SIG-M5 treated with dmso at 0.1 percent for 504 hours (cell line): ENCODE measurements at regions not wholly inside any gene's neighbourhood (a gene's known extent, or its start where the extent isn't known, plus 50 kb on each side); places are given as distances from the start of the nearest gene placed in this dataset.
A peak's percentile ranks its signal among the peaks of the same experiment; 100 is the strongest.

Source experiments
- DNase-seq: peaks from one replicate; lab custom pipeline; 2025; ENCODE audit not compliant: unreplicated experiment; lab: John Stamatoyannopoulos, UW

DNA sequence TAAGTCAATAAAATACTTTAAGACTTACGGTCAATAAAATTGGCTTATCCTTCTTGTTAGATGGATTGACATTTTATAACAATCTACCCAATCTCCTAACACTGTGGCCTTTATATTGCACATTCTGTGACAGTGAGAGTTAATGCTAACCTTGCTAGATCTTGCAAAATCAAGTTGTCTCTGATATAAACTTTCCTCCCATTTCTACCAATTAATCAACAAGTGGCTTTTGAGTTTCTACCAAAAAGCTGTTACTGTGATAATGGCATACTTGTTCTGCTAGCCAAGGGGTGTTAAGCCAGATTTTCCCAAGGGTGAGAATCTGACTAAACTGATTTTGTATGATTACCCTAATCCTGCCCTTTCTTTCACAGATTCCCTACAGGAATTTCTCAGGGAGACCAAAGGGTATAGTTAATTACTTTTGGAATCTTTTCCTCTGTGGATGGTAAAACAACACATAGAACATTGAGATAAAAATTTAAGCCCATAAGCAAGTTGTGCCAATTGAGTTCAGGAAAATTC, 174.1 kb upstream of the SUCLG2 start:
- DNase-seq: no peak

DNA sequence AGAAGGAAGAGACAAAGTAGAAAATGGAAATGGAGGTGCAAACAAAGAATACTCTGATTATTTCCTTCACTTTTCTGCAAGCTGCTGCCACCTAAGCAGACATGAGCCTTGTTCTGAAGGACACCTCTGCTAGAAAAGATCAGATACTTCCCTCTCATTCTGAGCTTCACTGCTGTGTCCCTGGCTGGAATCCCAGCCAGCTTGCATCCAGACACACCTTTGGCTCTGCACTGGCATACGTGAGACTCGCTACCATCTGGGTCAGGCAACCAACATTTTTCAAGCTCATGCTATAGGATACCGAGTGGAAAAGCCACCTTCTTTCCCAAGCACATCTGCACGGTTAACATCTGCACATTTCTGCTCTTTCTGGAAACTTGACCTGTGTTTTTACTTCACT, 166.7 kb upstream of the SUCLG2 start:
- DNase-seq: no peak

DNA sequence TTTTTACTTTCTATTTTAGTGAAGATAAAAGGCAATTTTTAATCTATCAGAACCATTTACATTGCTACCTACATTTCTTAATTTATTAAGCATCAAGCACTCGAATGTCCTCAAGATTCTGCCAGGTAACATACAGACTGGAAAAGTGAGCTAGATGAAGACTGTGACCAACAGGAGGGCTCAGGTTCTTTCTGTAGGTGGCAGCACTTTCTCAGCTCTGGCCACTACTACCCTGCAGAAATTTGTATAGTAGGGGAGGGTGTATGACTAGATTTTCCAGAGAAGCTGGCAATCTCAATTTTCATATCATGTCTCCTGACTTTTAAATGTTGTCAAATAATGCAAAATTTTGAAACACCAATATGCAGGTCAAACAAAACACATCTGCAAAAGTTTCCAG, 165.0 kb upstream of the SUCLG2 start:
- DNase-seq: no peak

DNA sequence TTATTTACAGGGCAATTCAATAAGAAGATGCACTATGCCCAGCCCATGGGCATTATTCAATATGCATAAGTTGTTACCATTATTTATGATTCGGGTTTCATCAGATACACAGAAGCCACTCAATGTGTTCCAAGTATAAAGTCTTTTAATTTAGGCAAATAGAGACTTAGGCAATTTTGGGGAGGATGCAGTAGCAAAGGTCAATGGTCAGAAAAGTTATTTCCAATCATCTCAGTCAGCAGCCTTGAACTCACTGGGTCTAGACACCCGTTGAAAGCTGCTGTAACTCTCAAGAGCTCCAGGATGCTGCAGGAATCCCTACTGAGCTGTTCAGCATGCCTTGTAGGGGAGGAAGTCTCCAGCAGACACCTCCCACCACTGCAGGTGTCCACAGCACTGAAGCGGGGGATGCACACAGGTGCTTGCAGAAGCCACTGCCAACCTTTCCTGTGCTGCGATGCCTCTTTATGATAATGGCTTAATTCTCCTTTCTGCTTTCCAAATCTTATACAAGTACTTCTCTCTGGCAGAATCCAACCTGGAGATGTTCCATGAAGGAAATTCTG, 155.0 kb upstream of the SUCLG2 start:
- no peak for DNase-seq

DNA sequence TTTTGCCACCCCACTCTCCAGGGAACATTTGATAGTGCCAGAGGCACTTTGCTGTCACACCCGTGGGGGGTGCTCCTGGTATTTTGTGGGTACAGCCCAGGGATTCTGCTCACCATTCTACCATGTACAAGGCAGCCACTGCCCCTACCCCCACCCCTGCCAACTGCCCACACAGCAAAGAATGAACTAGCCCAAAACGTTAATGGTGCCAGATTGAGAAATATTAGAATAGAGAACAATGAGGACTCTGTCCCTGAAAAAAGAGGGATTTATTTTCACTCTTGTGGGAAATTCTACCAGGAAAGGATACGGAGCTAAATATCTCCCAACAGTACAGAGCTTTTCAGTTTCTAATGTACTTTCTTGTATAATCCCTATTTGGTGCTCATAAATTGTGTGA, 154.5 kb upstream of the SUCLG2 start:
- no peak for DNase-seq

DNA sequence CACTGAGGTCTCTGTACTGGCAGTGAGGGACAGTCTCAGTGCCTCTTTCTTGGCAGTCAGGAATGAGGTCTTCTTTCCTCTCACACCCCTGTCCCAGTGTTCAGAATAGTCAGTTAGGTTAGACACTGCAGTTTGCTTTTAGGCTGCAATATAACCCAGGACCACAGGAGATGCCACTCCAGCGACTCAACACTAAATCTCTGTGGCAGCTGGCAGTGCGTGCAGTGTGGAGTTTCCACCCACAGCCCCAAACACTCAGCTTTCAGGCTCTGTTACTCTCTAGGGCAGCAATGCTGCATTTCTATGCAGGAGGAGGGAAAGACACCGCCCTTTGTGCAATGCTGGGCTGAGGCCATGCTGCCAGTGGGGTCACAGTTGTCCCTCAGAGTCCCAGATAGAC, 150.2 kb upstream of the SUCLG2 start:
- no peak for DNase-seq

DNA sequence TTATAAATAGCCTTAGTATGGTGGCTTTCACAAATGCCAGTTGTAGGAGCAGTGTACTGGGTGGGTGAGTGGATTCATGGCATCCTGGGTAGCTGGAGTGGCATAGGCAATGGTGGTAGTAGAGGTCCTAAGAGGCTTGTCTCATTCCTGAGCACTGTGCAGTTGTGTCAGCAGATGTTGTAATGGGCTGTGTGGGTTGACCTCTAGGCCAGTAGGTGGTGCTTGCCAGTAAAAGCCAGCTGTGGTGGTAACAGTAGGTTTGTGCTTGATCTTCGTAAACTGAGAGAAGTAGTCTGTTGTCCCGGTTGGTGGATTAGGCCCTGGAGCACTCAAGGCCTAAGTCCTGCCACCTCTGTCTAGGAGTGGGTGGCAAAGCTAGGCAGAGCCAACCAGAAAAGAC, 149.7 kb upstream of the SUCLG2 start:
- no peak for DNase-seq

DNA sequence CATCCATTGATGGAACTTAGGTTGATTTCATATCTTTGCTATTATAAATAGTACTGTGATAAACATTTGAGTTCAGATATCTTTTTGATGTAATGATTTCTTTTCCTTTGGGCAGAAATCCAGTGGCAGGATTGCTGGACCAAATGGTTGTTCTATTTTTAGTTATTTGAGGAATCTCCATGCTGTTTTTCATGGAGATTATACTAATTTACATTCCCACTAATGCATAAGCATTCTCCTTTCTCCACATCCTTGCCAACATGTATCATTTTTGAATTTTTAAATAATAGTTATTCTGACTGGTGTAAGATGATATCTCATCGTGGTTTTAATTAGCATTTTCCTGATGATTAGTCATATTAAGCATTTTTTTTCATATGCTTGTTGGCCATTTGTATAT, 144.0 kb upstream of the SUCLG2 start:
- no peak for DNase-seq

DNA sequence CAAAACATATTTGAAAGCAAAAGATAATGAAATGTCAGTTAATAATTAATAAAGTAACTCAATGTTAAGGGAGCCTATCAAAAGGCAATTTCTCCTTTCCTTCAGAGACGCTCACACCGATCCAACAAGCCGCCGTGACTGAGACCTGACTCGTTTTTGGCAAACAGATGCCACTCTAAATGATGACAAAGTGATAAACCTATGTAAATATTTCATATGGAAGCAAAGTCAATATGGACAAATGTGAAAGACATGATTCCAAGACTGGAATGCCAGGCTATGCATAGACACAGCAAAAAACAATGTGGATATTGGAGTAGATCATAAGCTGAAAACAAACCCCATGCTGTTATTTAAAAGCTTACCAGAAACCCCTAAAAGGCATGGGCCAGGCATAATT, 137.2 kb upstream of the SUCLG2 start:
- DNase-seq: no peak

DNA sequence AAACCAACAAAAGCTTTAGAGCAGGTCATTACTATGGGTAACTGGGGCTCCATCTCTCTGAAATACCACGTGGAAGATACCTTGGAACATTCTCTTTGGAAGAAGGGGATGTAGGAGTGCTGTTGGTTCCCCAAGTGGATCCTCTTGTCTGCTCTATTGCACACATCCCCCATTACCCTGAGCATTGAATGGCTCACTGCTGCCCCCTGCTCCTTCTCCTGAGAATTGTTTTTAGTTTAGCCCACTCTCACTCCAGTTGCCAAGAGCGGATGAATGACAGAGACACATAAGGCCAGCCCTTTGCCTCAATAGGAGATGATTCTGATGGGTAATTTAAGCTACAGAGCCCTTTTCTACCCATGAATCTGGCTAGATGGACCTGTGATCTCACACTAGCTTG, 135.6 kb upstream of the SUCLG2 start:
- peak; percentile 40 for DNase-seq

DNA sequence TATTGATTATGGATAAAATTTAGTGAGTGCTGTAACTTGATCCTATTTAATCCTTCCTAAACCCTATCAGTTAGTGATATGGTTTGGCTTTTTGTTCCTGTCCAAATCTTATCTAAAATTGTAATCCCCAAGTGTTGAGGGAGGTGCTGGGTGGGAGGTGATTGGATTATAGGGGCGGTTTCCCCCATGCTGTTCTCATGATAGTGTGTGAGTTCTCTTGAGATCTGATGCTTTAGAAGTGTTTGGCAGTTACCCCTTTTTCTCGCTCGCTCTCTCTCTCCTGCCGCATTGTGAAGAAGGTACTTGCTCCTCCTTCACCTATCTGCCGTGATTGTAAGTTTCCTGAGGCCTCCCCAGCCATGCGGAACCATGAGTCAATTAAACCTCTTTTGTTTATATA, 134.0 kb upstream of the SUCLG2 start:
- no peak for DNase-seq

DNA sequence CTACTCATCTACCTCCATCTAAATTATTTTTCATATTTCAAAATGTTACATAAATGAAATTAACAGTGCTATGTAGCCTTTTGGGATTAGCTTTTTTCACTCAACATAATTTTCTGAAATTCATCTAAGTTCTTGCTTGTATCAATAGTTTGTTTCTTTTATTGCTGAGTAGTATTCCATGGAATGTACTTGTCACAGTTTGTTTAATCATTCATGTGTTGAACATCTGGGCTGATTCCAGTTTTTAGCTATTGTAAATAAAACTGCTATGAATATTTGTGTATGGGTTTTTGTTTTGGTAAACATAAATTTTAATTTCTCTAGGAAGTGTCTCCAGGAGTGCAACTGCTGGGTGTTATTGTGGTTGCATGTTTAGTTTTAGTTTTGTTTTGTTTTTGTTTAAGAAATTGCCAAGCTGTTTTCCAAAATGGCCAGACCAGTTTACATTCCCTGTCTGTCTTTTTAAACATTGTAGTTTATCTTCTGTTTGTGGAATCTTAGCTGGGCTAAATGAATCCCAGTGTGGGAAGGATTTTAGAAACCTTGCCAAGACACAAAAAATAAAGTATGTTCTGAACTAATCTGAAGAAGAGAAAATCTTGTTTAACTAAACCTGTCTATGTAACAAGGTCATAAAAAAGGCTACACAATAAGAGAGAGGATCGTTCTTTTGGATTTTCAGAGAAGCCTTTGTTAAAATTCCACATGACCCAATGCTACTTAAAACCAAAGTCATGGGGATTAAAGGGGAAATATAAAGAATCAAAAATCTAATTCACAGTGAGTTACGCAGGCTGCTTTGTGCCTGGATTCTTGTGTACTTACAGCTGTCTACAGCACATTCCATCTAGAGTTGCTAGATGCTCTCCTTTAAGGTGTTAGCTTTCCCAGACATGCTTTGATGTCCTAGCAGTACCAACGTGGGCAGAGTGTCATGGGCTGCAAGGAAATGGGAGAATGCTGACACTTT, 129.2 kb upstream of the SUCLG2 start:
- no peak for DNase-seq

DNA sequence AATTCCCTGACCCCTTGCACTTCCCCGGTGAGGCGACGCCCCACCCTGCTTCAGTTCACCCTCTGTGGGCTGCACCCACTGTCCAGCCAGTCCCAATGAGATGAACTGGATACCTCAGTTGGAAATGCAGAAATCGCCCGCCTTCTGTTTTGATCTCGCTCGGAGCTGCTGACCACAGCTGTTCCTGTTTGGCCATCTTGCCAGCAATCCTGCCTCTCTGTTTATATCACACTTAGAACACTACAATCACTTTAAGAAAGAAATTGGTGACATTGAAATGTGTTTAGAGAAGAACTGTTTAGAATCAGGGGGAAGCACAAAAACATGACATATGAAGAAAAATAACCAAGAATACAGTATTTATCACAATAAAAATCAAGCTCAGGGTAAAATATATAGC, 127.5 kb upstream of the SUCLG2 start:
- DNase-seq: no peak

DNA sequence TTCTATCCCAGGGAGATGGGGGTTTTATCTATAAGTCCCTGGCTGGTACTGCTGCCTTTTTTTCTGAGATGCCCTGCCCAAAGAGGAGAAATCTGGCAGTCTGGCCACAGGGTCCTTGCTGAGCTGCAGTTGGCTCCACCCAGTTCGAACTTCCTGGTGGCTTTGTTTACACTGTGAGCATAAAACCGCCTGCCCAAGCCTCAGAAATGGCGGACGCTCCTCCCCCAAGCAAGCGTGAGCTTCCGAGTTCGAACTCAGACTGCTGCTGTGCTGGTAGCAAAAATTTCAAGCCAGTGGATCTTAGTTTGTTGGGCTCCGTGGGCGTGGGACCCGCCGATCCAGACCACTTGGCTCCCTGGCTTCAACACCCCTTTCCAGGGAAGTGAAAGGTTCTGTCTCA, 126.8 kb upstream of the SUCLG2 start:
- no peak for DNase-seq

DNA sequence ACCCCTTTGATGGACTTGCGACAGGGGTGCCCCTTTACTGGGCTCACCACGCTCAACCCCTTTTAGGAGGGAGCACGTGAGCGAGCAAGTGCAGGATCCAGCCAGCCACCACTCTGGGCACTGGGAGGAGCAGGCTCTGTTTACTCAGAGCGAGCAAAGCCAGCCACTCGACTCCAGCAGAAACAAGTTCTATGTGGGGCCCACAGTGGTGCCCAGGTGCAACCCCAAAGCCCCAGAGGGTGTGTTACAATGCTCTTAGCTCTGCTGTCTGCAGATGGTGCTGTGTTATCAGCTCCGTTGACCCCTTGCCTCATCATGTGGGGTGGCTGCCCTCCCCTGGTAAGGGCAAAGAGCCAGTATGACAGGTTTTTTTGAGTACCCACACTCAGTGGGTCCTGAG, 120.3 kb upstream of the SUCLG2 start:
- no peak for DNase-seq

DNA sequence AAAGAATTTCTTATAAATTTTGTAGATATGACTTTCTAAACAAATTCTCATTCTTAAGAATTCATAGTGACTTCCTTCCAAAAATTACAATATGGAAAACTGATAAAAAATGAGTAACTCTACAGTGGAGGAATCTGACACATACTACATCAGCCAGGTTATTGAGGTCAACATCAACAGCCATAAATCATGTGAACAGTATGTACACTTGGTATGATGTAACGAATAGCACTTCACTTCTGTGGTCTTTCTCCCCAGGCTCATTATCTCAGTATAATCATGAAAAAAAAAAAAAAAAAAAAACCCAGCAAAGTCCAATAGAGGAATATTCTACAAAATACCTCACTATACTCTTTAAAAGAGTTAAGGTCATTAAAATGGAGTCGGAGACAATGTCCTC, 111.2 kb upstream of the SUCLG2 start:
- no peak for DNase-seq

DNA sequence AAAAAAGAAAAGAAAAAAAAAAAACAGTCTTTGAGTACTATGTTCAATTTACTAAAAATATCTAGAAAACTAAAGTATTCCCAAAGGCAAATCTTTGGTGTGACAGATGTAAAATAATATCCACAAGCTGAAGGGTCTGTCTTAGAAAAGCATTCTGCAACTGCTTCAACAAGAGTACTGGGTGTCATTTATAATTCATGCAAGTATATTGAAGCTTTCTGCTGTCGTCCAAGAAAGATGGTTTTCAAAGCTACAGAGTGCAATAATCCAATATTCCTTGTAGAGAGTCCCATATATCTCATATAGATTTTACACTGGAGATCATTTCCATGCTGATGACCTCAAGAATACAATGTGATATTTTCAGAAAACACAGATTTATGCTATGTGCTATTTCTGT, 90.9 kb upstream of the SUCLG2 start:
- no peak for DNase-seq

DNA sequence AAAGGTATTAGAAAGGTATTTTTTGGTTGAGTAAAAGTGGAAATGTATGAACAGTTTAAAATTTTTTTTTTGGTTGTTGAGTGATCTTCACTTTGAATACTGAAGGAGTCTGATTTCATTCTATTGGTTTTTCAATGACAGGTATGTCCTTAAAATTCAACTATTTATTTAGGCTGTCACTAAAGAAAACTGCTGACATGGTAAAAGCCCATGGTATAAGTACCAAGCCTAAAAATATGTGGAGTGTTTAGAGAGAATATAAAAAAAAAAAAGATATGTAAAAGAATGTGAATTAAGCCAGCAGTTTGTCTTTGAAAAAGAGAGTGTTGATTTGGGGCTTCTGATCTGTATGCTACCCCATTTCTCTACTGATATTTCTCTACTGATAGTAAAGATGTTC, 90.3 kb upstream of the SUCLG2 start:
- DNase-seq: no peak

DNA sequence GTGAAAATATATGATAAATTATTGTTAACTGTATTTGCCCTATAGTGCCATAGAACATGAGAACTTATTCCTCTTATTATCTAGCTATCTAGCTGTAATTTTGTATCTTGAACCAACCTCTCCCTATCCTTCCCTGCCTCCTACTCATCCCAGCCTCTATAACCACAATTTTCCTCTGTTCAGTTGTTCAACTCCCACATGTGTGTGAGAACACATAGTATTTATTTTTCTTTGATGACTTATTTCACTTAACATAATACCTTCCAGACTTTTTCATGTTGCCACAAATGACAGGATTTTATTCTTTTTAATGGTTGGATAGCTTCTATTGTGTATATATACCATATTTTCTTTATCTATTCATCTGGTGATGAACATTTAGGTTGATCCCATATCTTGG, 85.4 kb upstream of the SUCLG2 start:
- DNase-seq: no peak

DNA sequence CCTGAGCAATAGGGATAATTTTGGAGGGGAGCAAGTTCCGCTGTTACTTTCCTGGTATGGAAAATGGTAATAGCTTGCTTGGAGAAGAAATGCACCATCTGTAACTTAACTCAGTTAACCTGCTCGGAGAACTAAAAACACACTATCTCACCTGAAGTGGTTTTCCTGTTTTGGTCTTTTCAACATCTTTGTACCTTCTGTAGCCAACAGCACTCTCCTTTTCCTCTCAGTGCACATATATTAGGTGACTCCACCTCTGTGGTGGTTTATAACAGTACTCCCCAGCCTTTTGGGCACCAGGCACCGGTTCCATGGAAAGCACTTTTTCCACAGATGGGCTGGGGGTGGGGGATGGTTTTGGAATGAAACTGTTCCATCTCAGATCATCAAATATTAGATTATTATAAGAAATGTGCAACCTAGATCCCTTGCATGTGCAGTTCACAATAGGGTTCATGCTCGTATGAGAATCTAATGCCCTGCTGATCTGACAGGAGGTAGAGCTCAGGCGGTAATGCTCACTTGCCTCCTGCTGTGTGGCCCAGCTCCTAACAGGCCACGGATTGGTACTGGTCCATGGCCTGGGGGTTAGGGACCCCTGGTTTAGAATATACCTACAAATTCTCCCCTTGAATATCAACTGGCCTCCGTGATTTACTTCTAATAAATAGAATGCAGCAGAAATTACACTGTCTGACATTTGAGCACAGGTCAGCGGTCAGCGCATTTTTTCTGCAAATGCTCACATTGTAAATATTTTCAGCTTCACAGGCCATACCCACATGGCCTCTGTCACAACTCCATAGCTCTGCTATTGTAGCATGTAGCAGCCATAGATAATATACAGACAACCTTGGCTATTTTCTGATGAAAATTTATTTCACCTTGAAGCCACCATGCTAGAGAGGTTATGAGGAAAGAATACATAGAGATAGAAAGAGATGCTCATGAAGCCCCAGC, 83.8 kb upstream of the SUCLG2 start:
- DNase-seq: no peak

DNA sequence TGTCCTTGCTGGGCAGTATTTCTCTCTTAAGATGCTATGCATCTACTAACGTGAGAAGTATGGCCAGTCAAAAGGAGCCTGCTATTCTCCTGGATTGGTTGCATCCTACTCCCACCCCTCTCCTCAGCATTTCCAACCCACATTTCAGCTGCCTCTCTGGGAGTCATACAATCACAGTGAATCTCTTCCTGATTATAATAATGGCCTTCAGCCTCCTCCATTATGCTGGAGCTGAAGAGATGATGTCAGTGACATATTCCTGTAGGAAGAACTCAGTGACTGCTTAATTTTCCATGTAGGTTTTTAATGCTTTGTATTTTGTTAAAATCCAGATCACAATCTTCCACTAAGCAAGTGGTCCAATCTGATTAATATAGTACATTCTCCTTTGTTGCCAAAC, 82.7 kb upstream of the SUCLG2 start:
- no peak for DNase-seq
